Head of caudate nucleus (tissue), 42 donors: ENCODE measurements at regions not wholly inside any gene's neighbourhood (a gene's known extent, or its start where the extent isn't known, plus 50 kb on each side); places are given as distances from the start of the nearest gene placed in this dataset.
"Not testable (repeated sequence)": the region's sequence is repeated elsewhere in the genome, so short reads cannot be mapped to it uniquely, and the experiment has no call there.

Source experiments
- DNase-seq, 42 donors: peaks; one replicate each; pipeline versions ENCODE4 v3.0.0 to v3.0.0-alpha.2; 2020 to 2021; ENCODE audit warnings: mixed read lengths in 7 of 42
- intact Hi-C: fragments of 100-400 bp; cut with DNase I; formaldehyde crosslinking; loops from one replicate; pipeline ENCODE4 v1.15.0; 2022

DNA sequence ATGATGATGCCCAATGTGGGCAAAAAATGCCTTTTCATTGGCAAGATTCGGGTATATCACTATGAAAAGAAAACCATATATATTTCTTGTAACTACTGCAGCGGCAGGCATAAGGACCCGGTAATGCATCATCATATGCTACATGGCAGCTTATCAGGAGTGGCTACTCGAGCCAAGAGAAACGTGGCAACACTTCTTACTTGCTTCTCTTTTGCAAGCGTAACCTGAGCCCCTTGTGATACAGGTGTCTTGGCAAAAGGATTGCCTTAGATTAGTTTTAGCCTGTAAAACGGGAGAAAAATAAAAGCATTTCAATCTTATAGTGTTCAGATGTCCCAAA lies 280.3 kb downstream of the SPRY1 start:
- no peak for DNase-seq
- intact Hi-C loops = no loop called here

DNA sequence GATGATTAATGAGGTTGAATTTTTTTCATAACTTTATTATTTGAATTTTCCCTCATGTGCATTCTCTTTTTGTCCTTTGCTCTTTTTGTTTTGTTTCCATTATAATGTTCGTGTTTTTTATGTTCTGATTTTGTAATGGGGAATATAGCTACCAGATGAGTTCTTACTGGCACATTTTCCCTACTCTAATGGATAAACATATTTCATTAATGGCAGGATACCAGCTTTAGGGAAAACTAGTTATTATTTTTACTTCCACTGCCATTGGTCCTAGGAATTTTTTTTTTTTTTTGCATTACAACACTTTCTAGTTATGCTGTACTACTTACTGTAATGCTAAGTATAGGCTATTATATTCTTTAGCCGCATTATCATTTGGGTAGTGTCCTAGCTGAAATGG lies 286.3 kb downstream of the SPRY1 start:
- intact Hi-C loops = no loop called here

DNA sequence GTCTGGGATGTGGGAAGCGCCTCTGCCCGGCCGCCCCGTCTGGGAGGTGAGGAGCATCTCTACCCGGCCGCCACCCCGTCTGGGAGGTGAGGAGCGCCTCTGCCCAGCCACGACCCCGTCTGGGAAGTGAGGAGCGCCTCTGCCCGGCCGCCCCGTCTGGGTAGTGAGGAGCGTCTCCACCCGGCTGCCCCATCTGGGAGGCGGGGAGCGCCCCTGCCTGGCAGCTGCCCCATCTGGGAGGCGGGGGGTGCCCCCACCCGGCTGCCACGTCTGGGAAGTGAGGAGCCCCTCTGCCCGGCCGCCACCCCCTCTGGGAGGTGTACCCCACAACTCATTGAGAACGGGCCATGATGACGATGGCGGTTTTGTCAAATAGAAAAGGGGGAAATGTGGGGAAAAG lies 288.3 kb downstream of the SPRY1 start:
- DNase-seq, intact Hi-C loops: not testable (repeated sequence)

More for the DNA sequence above, 286.3 kb downstream of the SPRY1 start:
- no peak for DNase-seq

DNA sequence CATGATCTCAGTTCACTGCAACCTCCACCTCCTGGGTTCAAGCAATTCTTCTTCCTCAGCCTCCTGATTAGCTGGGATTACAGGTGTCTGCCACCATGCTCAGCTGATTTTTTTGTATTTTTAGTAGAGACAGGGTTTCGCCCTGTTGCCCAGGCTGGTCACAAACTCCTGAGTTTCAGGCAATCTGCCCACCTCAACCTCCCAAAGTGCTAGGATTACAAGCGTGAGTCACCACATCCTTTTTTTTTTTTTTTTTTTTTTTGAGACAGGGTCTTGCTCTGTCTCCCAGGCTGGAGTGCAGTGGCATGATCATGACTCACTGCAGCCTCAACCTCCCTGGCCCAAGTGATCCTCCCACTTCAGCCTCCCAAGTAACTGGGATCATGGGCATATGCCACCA lies 298.9 kb downstream of the SPRY1 start:
- intact Hi-C loops, DNase-seq: not testable (repeated sequence)

DNA sequence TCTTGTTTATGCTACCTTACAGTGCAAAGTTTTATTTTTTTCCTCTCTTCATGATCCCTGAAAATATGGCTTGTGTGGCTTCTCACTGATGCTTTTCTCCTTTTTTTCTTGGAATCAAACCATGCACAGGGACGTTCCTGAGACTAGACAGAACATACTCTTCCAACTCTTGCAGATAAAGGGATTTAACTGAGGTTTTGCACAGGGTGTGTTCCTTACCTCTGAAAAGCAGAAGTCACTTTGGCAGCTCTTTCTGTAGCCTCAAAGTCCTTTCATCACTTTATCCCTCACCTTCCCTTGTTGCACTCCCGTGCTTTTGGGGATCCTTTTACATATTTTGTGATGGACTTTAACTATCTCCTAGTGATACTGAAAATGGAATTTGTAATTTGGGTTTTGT lies 300.1 kb downstream of the SPRY1 start:
- DNase-seq = no peak
- intact Hi-C loops = no loop called here

DNA sequence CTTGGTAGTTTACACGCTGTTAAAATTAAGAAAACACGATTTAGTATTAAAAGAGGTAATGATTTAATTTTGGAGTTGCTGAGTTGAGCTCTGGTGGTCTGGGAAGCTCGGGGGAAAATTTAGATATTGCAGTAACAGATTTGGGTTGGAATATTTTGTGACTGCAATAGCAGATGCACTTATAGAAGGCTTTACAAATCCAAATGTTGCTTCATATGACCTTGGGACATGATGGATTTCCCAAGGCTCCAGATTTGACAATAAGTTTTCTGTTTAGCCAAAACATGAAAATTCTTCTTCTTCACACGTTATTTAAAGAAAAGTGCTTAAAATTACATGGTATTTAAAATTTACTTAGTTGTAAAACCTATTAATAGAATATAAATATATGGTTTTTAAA lies 302.0 kb downstream of the SPRY1 start:
- no peak for DNase-seq
- intact Hi-C loops = no loop called here

DNA sequence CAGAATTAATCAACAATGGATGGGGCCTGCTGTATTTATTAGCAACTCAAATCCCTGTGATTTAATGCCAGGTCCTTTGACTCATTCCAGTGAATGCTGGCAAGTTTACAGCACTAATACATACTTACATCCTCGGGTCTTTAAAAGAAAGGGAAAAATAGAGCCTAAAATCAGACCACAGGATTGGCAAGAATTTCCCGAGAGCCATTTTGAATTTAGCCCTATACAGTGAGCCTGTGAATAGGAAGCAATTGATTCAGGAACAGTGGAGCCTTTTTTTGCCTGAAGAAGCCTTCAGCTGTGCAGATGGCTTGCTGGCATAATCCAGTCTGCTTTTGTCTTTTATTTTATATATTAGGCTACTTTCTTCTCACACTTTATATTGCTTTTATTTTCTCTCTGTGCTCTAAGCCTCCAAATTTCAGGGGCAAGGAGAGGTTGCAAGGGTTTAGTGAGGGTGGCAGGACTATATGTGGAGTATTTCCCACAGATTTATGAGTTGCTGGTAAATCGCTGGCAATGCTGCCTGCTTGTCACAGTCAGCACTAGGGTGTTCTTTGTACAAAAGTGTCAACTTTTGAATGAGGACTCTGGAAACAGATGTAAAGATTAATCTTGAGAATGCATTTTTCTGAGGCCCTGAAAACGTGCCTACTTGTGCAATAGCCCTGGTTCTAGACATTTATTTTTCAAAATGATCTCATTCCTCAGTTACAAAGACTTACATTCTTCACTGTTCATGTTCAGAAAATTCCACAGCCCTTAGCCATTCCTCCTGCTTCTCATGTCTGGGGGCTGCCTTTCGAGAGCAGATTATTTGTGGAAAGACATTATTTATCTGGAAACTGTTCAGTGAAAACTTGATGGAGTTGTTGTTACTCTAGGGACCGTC lies 303.5 kb downstream of the SPRY1 start:
- peak in 9 of 42 donors; percentile 4 to 48 (median 8) for DNase-seq
- intact Hi-C loops = no loop called here

DNA sequence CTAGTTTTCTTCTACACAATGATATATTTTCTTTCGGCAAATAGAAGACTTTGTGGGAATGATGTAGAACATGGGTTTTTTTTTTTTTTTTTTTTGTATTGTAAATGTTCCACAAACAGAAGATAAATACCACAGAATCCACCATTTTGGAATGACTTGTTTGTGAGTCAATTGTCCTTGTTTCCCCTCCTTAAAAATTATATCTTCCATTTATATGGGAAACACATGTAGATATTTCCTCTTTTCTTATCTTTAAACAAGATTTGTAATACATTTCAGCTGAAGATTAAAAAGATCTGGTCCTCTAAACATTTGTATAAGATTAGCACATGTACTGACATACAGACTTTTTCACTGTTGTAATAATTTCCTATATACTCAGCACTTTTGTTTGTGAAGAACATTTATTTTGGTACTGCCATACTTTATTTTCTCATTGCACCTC lies 304.6 kb downstream of the SPRY1 start:
- DNase-seq = no peak
- intact Hi-C loops = no loop called here

DNA sequence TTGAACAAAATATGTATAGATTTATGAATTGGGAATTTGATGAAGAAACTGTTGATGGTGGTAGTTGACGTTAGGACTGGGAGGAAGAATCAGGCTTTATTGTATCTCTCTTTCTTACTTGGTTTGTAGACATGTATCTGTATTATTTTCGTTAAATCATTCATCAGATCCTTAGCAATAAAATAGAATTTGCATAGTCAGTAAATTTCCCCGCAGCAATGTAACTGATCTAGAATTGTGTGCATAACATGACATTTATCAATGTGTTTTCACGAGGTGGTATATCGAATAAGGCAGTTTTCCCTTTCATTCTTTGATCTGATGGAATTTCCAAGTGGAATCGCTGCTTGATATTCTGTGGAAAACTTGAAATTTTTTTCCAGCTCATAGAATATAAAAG lies 308.8 kb downstream of the SPRY1 start:
- intact Hi-C loops = no loop called here
- DNase-seq = no peak

DNA sequence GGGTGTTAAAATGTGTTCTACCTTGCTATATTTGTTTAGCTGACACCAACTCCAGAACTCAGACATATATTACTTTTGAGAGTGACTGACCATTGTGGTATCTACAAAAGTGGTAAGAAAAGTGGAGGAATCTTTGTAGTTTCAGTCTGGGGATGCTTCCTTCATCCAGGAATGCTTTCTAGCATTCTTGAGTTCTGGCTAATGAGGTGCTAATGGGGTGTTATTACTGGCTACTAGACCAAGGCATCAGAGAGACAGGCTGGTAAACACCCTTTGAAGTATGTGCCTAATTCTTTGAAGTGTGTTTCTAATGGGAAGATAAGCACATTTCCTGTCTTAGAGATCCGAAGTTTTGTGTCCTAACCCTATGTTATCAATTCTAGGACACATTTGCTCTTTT lies 310.4 kb downstream of the SPRY1 start:
- intact Hi-C loops = no loop called here
- DNase-seq = no peak

DNA sequence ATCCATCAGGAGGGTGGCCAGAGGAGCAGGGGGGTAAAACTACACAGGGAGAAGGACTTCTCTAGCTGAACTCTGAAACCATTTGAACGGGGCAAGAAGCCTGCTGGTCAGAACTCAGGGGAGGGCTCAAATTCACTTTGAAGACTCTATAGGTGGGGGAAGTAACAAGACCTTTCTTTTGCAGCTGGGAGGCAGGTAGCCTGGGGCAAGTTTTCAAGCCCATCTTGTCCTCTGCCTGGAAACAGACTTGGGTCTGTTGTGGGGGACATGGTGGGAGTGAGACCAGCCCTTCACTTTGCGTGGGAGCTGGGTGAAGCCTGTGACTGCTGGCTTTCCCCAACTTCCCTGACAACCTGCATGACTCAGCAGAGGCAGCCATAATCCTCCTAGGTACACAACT lies 312.3 kb downstream of the SPRY1 start:
- intact Hi-C loops = no loop called here
- no peak for DNase-seq

DNA sequence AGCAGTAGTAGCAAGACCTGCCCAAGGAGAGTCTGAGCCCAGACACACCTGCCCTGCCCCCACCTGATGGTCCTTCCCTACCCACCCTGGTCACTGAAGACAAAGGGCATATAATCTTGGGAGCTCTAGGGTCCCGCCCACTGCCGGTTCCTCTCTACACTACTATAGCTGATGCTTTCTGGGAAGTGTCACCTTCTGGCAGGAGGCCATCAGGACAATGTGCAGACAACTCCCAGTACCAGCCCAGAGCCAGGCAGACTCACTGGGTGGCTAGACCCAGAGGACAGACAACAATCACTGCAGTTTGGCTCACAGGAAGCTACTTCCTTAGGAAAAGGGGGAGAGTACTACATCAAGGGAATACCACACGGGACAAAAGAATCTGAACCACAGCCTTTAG lies 312.7 kb downstream of the SPRY1 start:
- intact Hi-C loops = no loop called here
- no peak for DNase-seq

DNA sequence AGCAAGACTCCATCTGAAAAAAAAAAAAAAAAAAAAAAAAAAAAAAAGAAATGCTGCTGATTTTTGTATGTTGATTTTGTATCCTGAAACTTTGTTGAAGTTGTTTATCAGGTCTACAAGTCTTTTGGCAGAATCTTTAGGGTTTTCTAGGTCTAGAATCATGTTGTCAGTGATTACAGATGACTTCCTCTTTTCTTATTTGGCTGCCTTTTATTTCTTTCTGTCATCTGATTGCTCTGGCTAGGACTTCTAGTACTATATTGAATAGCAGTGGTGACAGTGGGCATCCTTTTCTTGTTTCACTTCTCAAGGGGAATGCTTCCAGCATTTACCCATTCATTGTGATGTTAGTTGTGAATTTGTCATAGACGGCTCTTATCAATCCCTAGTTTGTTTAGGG lies 334.4 kb downstream of the SPRY1 start:
- intact Hi-C loops = no loop called here
- no peak for DNase-seq

DNA sequence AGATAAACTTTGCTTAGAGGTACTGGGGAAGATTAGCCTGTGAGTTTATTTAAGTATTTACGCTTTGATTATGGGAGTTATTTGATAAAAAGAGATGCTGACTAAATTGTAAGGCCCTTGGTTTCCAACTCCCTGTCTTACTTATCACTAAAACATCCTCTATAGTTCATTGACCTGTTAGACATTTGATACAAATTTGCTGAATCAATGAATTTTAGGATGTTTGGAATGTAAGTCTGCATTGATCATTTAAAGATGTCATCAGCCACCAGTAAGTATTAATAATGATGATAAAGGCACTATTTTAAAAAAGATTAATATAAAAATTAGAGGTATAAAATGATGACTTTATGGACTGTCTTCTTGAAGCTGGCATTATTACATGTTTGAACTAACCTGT lies 340.6 kb downstream of the SPRY1 start:
- intact Hi-C loops = no loop called here
- no peak for DNase-seq

DNA sequence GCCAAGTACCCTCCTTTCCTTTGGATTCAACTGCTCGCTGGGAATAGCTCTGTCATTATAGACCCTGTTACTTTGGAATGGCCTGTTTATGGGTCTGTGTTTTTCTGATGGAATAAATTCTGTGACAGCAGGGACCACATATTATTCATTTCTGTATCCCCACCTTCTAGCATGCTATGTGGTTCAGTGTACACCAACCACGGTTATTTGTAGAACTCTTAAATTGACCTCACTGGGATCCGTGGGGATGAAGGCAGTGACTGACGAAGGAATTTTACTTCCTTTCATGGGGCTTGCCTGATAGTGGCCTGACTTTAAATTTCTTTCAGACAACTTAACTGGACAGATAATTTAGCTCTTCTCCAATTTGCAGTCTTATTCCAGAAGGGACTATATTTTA lies 343.2 kb downstream of the SPRY1 start:
- intact Hi-C loops = no loop called here
- no peak for DNase-seq

DNA sequence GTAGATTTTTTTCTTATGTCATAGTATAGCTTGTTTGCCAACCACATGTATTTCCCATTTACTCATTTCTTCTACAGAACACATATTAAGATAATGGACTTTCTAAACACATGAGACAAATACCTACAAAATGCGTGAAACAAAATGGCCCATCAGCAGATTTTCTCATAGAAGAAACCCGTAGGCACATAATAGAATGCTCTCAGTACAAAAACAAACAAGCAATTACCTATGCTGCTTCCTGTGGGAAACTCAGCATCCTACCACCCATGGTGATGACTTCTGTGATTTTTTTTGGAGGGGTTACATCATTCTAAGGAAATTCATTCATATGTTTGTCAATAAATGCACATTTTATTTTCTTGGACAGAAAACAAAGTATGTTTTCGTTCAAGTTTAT lies 343.6 kb downstream of the SPRY1 start:
- DNase-seq = no peak
- intact Hi-C loops = no loop called here

DNA sequence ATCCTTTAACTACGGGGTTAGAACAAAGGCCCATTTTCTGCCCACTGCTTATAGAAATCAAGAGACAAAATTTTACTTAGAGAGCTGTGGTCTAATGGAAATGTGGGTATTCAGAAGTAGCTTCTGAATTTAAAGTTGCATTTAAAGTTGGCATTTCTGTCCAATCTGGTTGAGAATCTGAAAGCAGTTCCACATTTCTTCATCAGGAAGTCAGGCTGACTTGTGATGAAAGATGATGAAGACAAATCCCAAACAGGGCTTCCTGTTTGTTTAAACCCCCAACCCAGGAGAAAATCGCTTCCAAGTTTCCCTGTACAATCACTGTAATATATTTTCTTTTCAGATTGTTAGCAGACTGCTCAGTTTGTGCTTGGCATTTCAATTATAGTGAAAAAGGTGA lies 345.3 kb downstream of the SPRY1 start:
- DNase-seq = no peak
- intact Hi-C loops = no loop called here

DNA sequence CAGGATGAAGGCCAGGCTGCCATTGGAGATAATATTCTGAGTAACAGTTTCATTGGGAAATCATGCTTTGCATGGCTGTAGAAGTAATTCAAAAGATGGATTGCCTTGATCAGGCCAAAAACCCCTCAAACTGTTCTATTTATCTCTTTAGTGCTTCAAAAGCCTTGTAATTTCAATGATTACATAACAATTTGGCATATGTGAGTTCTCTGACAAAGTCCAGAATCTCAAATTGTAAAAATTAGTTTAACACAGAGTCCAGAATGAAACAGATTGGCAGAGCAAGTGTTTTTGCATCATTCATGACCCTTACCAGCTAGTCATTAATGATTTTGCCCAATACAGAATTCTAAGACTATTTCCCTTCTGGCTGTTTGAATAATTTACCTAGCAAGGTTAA lies 347.3 kb downstream of the SPRY1 start:
- intact Hi-C loops = no loop called here
- DNase-seq = no peak

DNA sequence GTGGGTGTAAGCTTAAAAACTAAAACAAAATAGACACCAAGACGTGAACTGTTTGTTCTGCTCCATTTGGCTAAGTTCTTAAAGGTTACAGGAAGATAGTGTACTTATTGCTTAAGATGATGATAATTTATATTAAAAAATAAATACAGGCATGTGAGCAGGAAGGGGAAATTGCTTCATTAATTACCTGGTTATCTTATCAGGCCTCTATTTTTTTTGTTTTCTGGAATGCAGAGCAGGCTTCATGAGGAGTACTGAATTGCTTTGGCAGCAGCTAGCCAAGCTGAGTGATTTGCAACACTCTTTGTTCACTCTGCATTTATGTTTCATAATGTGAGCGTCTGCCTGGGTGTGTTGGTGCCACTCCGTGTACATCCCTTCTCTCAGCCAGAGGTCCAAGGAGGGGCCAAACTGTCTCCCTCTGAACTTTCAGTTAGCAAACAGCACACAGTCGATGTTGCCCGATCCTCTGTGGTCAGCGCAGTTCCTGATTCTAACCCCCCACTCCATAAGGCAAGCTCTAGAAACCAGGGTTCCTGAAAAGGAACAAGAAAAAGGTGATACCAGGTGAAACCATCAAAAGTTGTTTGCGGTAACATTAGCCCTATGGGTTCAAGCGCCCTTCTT lies 348.2 kb downstream of the SPRY1 start:
- peak in 2 of 42 donors; percentile 4 for DNase-seq
- intact Hi-C loops = no loop called here

DNA sequence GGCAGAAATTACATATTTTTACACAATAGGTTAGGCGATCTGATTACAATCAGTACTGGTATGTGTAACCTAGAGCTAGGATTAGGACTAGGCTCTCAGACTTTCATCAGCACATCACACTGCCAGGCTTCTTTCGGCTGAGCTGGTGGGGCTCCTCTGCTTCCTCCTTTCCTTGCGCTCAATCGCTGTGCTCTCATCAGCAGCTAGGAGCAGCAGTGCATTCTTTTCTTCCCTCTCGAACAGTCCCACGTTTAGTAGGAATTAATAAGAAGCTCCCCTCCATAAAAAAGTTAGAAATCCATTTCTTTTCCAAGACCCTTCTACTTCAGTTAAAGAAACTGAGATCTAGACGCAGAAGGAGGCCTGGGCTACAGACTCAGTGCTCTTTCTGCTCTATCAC lies 350.4 kb downstream of the SPRY1 start:
- intact Hi-C loops = no loop called here

DNA sequence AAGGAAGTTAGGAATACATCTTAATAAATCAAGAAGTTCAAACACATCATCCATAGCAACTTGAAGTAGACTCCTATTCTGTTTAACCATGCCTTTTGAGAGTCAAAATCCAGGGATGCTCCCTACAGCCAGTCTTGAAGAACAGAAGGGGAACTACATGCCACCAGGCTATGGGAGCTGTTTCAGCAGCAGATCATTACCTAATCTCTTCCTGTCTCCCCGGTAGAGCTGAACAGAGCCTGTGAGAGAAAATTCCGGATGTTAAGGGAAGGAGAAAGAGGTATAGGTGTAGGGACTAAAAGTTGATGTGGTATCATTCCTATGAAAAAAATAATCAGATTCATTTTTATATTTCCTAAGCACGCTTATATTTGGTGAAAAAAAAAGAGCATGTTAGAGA lies 352.2 kb downstream of the SPRY1 start:
- intact Hi-C loops = no loop called here

More for the DNA sequence above, 350.4 kb downstream of the SPRY1 start:
- DNase-seq = no peak

More for the DNA sequence above, 352.2 kb downstream of the SPRY1 start:
- no peak for DNase-seq
